ENCODE measurements at regions not wholly inside any gene's neighbourhood (a gene's known extent, or its start where the extent isn't known, plus 50 kb on each side); places are given as distances from the start of the nearest gene placed in this dataset.

DNA sequence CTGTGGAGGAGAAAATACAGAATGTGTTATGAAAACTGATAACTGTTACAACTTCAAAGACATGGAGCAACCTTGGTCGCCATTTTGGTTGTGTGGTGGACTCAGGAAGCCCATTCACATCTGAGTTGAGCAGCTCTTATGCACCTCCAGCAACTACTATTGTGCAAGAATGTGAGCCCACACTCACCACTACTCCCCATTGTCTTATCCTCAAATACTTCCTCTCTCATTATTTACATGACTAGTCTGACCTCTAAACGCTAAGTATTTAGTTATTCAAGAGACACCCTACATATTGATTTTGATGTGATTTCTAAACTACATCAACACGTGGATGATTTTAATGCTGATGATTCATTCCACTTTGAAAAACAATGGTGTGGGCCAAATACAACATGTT, 516.6 kb upstream of the CLINT1 start:
- FAIRE-seq (no peak), DNase-seq (ENCODE audit: low spot score) (no peak)

DNA sequence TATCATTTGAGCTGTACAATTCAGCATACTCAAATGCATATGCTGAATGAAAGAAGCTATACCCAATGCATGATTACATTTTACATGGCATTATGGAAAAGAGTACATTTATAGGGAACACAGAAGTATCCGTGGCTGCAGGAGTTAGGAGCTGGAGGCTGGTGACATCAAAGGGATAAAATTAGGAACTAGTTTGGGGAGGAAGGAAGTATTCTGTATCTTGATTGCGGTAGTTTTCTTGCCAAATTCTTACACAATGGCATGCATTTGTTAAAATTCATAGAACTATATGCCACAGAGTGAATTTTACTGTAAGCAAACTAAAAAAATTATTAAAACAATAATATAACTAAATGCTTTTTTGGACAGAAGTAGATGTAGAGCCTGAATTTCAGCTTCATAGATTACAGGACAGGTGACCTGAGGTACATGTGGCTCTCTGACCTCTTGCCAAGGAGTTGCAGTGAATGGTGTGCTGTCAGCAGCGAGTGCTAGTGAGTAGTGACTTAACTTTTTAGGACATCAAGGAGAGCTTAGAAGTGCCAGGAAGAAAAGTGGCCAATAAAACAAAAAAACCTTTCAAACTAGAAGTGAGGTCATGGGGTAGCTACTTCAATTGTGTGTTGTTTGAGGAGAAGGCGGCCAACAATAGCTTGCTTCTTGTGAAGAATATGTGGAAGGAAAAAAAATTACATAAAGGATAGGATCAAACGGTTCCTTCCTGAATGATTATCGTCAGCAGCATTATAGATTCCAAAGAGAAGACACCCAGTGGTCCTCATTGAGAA, 514.9 kb upstream of the CLINT1 start:
- no peak for DNase-seq (ENCODE audit: low spot score)
- FAIRE-seq: no peak

DNA sequence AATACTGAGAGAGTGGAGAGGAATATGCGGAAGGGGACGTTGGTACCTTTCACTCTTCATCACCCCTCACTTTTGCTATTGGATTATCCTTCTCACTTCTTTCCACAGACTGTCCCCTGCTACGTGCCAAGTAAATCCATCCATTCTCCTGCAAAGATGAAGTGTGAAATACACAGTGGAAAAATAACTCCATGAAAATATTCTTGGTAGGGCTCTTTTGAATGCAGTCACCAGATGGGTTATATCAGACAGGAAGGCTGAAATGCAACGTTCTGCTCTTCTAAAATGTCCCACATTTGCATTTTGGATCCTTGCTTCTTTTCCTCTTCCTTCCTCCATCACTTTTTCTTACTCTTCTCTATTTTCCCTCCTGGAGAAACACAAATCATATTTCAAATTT, 510.3 kb upstream of the CLINT1 start:
- DNase-seq (ENCODE audit: low spot score) (no peak), FAIRE-seq (no peak)

DNA sequence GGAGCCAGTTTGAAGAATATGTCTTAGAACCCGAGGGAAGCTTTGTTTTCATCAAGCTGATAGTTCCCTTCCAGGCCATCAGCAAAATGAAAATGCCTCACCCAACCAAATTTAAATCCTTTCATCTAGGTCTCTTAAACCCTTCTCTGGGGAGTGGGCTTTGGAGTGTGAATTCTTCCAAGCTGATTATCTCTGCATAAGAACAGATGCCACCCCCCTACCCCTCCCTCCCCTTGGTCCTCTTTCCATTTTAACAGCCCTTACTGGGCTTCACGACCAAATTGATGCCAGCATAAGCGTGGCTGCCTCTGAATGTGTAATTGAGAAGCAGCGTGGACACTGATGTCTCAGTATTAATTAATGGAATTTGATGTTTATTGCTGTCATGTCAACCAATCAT, 509.7 kb upstream of the CLINT1 start:
- FAIRE-seq: no peak
- no peak for DNase-seq (ENCODE audit: low spot score)

DNA sequence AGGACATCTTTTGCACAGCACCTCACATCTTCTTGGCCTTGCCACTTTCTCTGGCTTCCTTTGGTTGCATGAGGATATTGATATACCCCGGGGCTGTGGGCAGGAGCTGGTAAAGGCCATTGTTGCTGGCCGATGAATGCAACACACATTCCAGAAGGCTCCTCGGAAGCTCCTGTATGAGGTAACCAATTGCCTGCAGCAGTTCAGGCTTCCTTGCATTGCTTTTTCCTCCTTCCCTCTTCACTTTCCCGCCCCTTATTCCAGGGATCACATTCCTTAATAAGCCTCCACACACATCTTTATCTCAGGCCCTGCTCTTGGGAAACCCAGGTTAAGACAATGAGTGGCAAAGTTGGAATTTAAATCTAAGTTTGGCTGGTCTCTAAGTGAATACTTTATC, 505.4 kb upstream of the CLINT1 start:
- DNase-seq (ENCODE audit: low spot score) (no peak), FAIRE-seq (no peak)

DNA sequence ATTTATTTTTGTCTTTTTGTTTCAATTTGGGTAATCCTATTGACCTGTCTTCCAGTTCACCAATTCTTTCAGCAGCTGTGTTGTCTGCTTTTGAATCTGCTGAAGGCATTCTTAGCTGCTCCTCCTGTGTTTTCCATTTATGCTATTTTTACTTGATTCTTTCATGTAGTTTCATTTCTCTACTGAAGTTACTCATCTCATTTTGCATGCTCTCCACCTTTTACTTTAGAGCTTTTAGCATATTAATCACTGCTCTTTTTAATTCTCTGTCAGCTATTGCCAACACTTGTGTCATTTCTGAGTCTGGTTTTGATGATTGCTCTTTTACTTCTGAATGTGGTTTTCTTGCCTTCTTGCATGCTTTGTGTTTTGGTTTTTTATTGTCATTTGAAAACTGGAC, 496.0 kb upstream of the CLINT1 start:
- FAIRE-seq (no peak), DNase-seq (ENCODE audit: low spot score) (no peak)

DNA sequence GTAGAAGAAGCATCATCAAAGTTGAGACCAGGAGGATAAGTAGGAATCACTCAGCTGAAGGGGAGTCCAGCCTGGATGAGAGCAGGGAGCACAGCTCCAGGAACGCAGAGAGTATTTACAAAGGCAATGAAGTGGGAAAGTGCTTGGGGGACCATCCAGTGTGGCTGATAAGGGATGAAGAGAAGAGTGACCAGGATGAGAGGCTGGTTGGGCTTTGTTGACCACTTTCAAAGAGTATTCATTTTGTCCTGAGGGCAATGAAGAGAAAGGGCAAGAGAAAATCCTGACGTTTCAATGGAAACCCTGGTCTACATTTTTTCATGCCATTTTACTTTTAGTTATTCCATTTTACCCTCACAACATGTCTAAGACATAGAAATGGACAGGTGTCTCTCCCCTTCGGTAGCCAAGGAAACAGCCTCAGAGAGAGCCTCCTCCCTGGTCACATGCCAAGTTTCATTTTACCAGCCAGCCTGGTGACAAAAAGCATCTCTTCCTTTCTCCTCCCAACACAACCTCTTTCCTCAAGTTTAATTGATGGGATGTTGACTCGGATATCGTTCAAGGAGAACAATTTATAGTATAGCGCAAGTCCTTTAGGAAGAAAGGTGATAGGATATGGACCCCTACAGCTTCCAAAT, 492.7 kb upstream of the CLINT1 start:
- DNase-seq (ENCODE audit: low spot score) (no peak), FAIRE-seq (no peak)

DNA sequence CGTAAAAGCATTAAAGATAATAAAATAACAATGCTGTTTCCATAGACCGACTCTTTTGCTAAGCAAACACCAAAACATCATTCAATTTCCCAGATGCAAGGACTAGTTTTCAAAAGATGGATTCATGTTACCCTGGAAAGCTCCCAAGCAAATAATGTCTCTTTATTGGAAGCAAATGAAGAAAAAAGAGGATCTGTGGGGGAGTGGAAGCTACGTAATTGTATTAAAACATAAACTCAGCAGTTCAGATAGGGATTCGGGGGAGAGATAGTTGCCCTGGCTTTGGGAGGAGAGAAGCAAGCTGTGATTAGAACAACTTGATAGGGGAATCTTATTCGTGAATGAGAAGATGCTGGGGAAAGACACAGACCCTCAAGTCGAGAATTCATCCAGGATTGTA, 491.0 kb upstream of the CLINT1 start:
- no peak for FAIRE-seq
- DNase-seq (ENCODE audit: low spot score): no peak

DNA sequence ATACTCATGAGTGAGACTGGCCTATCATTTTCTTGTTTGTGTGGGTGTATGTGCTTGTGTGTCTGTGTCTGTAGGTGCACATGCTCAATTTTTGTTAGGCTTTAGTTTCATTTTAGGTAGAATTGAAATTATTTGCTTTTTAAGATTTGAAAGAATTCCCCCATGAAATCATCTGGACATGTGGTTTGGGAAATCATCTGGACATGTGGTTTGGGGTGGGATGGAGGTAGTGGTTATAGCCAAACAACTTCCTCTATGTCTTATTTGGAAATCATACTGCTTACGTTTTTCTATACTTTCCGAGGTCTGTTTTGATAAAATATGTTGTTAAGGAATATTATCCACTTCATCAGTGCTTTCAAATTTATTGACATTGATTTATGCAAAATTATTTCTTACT, 485.4 kb upstream of the CLINT1 start:
- DNase-seq (ENCODE audit: low spot score): no peak
- no peak for FAIRE-seq

DNA sequence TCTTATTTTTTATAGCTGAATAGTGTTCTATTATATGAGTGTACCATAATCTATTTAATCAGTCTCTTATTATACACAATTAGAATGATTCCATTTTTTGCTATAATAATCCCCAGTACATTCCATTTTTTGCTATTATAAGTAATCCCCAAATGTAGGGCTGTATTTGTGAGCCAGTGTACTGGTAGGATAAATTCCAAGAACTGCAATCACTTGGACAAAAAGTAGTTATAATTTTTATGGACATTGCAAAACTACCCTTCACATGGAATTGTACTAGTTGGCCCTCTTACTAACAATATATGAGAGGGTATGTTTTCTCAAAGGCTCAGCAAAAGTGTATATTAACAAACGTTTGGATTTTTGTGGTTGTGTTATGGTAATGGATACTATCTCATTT, 481.7 kb upstream of the CLINT1 start:
- no peak for FAIRE-seq
- no peak for DNase-seq (ENCODE audit: low spot score)

DNA sequence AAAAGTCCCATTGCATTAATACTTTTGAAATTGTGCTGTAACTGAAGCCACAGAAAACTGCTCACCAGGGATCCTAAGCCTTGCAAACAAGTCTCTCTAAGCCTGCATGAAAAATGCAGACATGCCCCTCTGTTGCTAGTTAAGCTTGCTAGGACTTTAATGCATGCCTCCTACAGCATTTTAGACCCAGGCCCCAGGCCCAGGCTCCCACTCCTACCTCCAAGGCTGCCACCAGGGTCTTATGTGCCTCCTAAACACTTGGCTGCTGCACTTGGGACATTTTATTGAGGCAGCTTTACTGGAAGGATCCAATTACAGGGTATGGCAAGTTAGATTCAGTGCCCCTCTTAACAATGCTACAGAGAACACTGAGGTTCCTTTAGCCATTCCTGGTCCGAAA, 467.3 kb upstream of the CLINT1 start:
- FAIRE-seq (no peak), DNase-seq (ENCODE audit: low spot score) (no peak)

DNA sequence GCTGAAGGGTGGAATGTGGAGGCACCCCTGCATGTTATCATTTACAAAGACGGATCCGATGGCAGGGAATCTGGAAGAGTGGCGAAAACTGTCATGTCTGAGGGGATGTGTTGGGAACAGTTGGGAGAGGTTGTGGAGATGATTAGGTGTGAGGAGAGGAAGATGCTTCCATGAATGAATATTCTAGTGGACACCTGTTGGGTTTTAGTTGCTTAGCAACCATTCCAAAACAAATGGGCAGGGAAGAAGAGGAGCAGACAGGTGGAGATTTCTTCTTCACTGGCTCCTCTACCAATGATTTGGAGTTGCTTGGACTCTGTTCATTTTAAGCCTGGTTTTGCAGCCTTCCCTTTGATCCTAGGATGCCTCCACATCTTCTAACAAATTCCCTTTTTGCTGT, 465.3 kb upstream of the CLINT1 start:
- DNase-seq (ENCODE audit: low spot score): no peak
- no peak for FAIRE-seq

DNA sequence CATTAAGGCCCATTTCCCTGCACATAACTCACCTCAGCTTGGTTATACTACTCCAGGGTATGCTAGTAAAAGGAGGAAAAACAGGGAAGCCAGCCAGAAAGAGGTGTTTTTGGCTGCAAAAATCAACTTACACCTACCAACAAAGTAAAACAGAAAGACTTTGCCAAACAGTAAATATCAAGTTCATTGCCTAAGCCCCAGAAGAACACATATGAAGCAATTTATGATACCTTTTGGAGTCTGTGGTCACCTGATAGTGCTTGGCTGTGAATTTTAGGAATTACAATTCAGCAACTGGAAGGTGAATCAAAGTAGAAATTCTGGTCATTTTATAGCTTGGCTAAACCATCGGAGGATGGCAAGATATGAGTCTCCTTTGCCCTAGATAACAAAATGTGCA, 463.7 kb upstream of the CLINT1 start:
- FAIRE-seq: no peak
- no peak for DNase-seq (ENCODE audit: low spot score)

DNA sequence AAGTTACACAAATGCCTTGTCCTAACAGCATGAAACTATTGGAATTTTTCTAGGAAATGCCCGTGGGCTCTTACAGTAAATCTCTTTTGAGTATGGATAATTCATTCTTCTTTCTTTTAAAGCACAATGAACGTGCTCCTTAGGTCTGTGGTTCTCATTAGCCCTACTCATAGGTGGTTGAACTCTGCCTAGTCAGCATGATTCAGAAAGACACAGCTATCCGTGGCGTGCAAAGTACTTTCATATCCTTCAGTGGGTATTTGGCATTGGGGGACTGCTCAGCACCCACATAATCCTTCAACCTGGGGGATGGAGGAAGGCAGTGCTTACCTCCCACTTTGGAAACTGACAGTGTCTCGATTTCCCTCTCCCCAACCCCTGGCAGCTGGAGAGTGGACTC, 462.0 kb upstream of the CLINT1 start:
- DNase-seq (ENCODE audit: low spot score) (no peak), FAIRE-seq (no peak)

DNA sequence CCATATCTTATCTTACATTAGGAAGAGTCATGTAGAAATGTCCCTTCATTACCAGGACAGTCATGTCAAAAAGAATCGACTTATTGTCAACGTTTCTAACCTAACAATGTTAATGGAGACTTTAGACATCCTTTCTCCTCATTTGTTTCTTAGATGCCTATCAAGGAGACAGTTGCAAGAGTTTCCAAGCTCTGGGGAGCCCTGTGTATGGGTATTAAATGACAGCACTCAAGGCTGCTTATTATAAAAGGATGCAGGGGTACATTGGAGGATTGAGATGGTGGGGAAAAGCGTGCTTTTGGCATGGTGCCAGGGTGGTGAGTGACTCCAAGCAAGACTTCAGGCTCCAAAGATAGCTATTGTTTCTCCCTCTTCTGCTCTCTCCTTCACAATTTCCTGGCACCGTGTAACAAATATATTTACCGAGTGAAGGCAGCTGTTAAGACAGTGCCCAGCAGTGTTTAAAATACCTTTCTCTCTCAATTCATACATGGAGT, 461.3 kb upstream of the CLINT1 start:
- DNase-seq (ENCODE audit: low spot score) (no peak), FAIRE-seq (no peak)

DNA sequence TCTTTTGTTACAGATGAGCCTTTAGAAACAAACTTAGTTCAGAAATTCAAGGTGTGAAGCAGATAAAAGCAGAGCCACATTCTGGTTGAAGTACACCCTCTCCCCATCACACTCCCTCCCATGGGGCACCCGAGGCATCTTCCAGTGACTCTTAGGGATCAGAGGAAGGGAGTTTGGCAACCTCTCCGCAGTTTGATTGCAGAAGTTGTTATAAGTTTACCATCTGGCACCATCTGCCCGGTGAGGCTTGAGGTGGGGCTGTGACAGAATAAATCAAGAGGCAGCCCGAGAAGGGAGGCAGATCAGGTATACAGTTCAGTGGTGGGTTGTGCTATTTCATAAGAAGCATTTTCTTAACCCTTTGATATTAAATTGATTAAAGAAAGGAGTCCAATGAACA, 458.6 kb upstream of the CLINT1 start:
- DNase-seq (ENCODE audit: low spot score): no peak
- FAIRE-seq: no peak

DNA sequence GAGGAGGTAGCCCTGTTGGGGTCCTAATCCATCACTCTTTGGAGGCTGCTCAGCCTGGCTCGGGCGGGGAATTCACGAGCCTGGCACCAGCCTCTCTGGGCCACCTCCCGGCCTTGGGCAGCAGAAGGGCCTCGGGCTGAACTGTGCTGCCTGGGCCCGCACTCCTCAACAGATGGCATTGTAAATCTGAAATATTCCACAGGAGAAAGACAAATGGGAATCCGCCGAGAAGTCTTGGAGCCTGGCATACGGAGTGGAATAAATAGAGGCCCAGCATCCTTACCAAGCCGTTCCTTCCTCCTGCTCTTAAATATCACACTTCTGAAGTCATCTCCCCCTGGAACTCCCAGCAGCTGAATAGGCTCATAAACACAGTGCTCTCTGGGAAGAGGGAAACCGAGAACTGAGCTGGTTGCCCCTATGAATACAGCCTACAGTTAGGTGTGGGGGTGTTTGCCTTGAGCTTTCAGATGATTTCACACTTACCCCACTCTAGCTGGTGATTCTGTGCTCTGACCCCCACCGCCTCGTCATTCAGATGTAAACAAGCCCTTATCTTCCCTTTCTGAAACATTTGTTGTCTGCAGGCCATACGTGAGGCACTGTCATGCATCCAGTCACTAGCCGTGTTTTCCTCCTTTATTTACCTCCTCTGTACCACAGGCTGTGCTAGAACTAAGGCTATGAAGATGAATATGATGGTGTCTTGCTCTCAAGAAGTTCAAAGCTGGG, 455.0 kb upstream of the CLINT1 start:
- DNase-seq (ENCODE audit: low spot score) (no peak), FAIRE-seq (no peak)

DNA sequence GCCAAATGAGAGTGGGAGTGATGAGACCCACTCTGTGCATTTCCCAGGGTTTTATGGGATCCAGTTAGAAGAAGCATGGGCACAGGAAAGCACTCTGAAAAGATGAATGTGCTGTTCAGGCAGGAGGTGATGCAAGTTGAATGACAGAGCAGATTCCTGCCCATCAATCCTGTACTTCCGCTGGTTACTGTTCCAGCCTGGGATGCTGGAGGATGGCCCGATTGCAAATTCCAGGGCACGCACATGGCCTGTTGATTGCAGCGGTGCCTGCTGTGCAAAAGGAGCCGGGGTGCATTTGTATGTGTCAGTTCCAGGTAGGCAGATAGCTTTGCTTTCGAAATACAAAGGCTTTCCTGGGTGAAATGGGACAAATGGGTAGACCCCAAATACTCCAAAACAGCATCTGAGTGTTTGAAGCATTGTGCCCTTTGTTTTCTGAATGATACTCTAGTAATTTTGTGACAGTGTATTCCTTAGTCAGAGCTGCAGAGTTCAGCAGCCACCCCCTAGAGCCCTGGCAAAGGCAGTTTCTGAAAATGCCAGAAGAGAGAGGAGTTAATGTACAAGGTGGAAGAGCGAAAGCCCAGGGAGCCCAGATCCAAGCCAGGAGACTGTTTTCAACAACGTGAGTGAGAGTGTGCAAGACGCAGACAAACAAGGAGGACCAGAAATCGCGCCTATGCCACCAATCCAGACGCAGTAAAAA, 454.2 kb upstream of the CLINT1 start:
- FAIRE-seq (no peak), DNase-seq (ENCODE audit: low spot score) (no peak)

DNA sequence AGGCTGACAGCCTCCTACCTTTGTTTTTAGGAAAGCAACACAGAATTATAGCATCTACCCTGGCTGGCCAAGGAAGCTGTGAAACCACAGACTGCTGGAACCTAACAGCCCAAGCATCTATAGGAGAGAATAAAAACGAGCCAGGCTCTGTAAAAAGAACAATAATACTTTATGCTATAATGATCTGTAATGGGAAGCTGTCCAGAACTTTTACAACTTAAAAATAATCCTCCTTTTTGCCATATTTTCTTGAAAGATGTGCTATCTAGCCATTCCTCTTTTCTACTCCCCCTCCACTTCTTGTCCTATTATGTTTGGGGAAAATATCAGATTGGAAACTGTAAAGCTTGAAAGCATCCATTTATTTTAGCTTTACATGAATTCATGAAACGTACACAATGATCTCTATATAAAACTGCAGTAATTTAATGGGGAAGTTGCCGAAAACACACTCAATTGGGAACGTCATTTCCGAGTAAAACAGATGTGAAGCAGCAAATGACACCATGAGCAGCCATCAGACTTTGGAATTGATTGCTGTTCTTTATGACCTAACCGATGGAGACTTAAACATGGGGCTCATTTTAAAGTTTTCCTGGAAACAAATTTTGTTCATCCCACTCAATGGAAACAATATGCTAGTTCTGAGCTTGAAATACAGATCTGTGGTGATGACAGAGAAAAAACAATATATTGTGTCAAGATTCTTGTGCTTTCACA, 450.3 kb upstream of the CLINT1 start:
- FAIRE-seq: no peak
- no peak for DNase-seq (ENCODE audit: low spot score)

DNA sequence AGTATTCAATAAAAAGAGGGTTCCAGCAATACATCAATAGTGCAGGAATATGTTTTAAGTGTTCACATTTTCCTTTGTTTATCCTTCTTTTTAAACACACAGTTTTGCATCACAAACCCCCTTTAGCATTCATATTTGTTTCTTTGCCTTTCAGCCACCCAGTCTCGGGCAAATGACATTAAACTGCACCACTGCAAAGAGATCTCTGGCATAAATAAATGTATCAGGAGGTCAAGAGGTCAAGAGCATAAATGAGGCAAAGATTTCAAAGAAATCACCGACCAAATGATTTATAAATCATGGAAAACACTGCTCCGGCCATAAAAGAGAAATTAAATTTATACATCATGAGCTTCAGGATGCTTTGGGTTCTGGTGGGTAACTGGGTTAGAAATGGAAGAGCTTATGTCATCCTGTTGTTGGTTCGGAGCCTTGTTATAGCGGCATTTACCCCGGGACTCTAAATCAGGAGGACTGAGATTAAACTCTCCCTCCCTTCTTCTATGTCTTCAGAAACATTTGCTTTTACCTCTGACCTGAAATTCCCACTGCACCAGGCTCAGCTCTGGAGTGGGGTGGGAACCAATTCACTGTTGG, 449.6 kb upstream of the CLINT1 start:
- FAIRE-seq (no peak), DNase-seq (ENCODE audit: low spot score) (no peak)

DNA sequence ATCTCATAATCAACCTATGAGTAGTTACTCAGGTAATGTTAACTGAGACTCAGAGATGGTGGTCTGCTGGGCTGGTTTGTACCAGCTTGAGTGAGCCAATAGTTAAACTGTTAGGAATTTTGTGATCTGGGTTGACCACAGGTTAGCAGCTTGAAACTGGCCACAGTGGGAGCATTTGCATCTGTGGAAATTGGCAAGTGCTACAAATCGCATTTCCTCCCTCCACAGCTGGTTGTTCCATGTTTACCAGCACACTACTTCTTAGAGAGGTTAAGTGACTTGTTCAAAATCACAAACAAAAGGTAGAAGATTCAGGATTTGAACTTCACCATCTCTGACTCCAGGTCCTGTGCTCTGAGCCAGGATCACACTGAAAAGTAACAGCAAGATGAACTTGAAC, 446.9 kb upstream of the CLINT1 start:
- FAIRE-seq (no peak), DNase-seq (ENCODE audit: low spot score) (no peak)

Data from RCC 7860 (cell line).